Left colon (tissue), 2 donors: ENCODE measurements at regions not wholly inside any gene's neighbourhood (a gene's known extent, or its start where the extent isn't known, plus 50 kb on each side); places are given as distances from the start of the nearest gene placed in this dataset.
"Not testable (repeated sequence)": the region's sequence is repeated elsewhere in the genome, so short reads cannot be mapped to it uniquely, and the experiment has no call there.

Experiments
- ATAC-seq: fragments of 200-7000 bp; cut with Tn5 transposase; one replicate; pipeline ENCODE4 v1.9.1; 2020; ENCODE audit warnings: mild to moderate bottlenecking, moderate library complexity
- DNase-seq, 2 donors: peaks; one replicate each; pipeline ENCODE4 v3.0.0-alpha.2; 2020
- intact Hi-C, 2 donors: fragments of 100-400 bp; cut with DNase I in 1 of 2; cut with micrococcal nuclease in 1 of 2; formaldehyde crosslinking; loops; one replicate each; pipeline versions ENCODE4 v1.11.2 to v1.14.0; 2022; cut with DNase I, micrococcal nuclease
- donor health status: DM: no; HTN: no; CAD: no.
- donor health status: DM: yes; HTN: yes; CAD: no.

DNA sequence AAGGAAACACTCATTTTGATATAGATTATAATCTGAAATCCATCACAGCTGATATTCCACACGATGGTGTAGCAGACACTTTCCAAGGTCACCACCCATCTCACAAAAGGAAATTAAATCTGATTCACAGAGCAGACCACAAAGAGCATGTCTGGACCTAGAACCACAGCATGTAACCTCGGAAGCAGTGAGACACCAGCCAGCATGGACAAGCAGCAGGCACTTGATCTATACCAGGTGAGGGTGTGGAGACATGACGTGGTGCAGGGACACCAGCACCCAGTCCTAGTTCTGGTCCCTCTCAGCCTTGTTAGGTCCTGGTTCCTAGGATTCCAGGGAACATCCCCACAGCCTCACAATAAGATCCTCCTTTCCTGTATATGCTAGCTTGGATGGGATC is 81.9 kb upstream of the FBXO28 start:
- intact Hi-C loops, DNase-seq, ATAC-seq: not testable (repeated sequence)

DNA sequence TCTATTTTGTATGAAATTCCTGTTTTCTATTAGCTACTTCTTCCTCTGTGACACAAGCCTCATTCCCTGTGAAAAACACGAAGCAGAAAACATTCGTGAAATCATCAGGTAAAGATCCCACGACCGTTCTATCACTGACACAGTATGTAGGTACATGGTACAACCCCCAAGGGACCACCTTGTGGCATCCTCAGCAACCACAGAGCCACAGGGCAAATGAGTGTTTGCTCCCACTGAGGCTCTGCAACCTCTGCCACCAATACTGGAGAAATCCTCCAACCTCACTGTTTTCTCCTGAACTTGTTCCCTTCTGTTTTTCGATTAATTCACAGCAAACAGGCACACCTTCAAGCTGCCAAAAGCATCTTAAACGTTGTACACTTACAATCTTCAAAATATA is 83.7 kb upstream of the FBXO28 start:
- DNase-seq, ATAC-seq, intact Hi-C loops: not testable (repeated sequence)

DNA sequence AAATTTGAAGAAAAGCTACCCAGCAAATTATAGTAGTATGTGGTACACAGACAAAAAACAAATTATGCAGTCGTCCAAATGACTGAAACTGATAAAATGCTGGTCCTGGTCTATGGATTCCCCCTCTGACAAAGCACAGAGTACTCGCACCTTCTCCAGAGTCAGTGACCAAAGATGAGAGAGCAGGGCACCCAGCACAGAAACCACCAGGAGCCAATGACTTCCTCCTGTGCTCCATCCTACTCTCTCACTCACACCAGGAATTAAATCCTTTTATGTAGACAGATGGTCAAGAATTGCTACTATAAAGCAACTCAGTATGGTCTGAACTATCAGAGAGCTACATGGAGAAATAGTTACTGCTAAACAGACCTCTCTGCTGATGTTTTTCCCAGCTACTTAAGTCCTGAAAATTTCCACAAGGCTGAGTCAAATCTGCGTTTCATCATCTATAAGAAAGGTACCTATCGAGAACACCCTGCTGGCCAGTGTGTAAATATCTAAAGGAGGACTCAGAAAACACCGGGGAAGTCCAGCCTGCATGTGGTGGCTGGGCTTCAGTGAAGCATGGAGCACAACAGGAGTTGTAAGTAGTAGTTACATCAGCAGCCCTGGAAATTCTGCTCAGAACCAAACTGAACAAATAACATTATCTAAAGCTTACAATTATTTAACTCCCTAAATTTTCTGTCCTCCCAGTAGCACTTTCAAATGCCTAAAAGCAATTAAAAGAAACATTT is 84.5 kb upstream of the FBXO28 start:
- intact Hi-C loops, DNase-seq: not testable (repeated sequence)
- ATAC-seq = peak; percentile 43

DNA sequence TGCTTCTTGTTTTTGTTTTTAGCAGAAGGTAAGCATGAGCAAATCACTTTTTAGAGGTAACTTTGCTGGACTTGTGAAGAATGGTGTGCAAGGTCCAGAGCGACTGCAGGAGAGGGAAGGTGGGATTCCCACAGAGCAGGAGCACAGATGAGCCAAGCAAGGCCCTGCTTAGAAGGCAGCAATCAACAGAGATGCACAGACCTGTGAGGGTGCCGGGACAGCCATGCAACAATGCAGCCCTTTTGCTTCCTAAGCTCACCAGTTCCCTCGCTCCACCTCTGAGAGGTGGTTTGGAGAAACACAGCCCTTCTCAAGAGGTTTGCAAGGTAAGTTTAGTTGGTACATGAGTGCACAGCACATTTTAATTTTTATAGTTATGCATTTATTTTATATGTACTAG is 85.1 kb upstream of the FBXO28 start:
- DNase-seq, ATAC-seq: not testable (repeated sequence)

DNA sequence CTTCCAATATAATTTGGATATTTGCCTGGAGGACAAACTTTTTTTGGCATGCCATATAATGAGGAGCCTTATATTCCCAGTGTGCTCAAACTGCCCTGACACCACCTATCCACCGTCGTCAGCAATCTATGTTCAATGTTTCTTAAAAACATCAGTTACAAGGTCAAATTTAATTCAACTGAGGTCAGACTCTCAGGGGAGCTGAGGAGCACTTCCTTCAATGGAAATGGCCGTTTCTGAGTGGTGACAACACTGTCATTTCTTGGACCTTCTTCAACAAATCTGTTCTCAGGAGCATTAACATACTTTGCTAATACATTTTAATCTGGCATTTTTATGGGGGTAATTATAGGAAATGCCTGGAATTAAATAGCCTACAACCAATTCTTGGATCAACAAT is 90.8 kb upstream of the FBXO28 start:
- DNase-seq, intact Hi-C loops, ATAC-seq: not testable (repeated sequence)

More for the DNA sequence above, 85.1 kb upstream of the FBXO28 start:
- intact Hi-C loops = not testable (repeated sequence)

DNA sequence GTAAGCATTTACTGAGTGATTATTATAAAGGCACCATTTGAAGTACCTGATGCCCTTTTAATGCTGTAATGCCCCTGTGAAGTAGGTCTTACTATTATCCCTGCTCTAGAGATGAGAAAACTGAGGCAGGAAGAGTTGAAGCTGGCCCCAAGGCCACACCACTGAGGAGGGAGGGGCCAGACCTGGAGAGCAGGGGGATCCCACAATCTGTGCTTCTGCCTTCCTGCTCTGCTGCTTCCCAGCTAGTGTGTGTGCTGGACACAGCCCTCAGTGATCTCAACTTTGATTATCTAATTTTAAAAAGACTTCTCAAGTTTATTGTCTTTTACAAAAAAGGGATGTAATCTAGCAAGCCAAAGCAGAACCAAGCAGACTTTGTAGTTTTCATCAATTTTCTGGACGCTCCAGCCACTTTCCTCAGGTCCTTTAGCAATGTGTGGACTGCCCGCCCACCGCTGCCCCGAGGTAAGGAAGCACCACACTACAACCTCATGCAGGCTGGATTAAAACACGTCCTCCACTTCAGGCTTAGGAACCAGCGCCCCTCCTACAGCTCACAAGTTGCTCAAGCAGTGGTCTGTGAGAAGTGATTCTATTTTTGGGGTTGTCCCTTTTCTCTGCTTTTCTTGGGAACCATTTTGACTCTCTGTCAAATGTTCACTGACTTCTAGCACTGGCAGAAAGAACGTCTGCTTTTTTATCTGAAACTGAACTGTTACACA is 91.5 kb upstream of the FBXO28 start:
- DNase-seq, ATAC-seq, intact Hi-C loops: not testable (repeated sequence)

DNA sequence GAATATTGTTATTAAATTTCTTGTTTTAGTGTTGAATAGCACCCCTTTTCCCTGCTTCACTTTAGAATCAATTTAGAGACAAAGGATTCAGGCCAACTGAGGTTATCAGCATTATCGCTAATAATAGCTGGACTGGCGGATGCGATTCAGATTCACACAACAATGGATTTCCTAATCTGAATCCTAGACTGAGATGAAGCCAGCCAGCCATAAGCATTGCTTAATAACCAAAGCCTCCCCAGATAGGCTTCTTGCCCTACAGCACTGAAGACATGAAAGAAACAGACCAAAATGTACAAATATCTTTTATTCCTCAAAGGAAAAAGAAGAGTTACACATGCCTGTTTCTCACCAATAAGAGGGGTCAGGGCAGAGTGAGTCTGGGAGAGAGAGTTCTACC is 94.0 kb upstream of the FBXO28 start:
- intact Hi-C loops, ATAC-seq: not testable (repeated sequence)

DNA sequence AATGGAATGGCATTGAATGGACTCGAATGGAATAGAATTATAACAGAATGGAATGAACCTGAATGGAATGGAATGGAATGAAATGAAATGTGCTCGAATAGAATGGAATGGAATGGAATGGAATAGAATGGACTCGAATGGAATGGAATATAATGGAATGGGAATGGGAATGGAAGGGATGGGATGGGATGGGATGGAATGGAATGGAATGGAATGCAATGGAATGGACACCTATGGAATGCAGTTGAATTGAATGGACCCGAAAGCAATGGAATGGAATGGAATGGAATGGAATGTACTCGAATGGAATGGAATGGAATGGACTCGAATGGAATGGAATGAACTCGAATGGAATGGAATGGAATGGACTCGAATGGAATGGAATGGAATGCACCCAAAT is 98.1 kb upstream of the FBXO28 start:
- intact Hi-C loops, DNase-seq: not testable (repeated sequence)

More for the DNA sequence above, 94.0 kb upstream of the FBXO28 start:
- not testable (repeated sequence) for DNase-seq

DNA sequence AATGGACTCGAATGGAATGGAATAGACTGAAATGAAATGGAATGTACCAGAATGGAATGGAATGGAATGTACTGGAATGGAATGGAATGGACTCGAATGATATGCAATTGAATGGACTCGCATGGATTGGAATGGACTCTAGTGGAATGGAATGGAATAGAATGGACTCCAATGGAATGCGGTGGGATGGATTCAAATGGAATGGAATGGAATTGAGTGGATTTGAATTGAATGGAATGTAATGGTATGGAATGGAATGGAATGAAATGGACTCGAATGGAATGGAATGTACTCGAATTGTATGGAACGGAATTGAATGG is 99.6 kb upstream of the FBXO28 start:
- DNase-seq (no peak), ATAC-seq (no peak)
- intact Hi-C loops = no loop called here

More for the DNA sequence above, 98.1 kb upstream of the FBXO28 start:
- ATAC-seq = not testable (repeated sequence)

DNA sequence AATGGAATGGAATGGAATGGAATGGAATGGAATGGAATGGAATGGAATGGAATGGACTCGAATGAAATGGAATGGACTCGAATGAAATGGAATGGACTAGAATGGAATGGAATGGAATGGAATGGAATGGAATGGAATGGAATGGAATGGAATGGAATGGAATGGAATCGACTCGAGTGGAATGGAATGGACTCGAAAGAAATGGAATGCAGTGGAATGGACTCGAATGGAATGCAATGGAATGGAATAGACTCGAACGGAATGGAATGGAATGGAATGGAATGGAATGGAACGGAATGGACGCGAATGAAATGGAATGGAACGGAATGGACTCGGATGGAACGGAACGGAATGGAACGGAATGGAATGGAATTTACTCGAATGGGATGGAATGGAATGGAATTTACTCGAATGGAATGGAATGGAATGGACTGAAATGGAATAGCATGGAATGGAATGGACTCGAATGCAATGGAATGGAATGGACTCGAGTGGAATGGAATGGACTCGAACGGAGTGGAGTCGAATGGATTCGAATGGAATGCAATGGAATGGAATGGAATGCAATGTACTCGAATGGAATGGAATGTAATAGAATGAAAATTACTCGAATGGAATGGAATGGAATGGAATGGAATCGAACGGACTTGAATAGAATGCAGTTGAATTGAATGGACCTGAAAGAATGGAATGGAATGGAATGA is 100.1 kb upstream of the FBXO28 start:
- DNase-seq = not testable (repeated sequence)

DNA sequence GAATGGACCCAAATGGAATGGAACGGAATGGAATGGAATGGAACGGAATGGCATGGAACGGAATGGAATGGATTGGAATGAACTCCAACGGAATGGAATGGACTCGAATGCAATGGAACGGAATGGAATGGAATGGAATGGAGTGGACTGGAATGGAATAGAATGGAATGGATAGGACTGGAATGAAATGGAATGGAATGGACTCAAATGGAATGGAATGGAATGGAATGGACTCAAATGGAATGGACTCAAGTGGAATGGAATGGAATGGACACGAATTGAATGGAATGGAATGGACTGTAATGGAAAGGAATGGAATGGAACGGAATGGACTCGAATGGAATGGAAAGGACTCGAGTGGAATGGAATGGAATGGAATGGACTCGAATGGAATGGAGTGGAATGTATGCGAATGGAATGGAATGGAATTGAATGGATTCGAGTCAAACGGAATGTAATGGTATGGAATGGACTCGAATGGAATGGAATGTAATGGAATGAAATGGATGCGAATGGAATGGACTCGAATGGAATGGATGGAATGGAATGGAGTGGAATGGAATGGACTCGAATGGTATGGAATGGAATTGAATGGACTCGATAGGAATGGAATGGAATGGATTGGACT is 101.0 kb upstream of the FBXO28 start:
- intact Hi-C loops, ATAC-seq, DNase-seq: not testable (repeated sequence)

More for the DNA sequence above, 100.1 kb upstream of the FBXO28 start:
- ATAC-seq, intact Hi-C loops: not testable (repeated sequence)

DNA sequence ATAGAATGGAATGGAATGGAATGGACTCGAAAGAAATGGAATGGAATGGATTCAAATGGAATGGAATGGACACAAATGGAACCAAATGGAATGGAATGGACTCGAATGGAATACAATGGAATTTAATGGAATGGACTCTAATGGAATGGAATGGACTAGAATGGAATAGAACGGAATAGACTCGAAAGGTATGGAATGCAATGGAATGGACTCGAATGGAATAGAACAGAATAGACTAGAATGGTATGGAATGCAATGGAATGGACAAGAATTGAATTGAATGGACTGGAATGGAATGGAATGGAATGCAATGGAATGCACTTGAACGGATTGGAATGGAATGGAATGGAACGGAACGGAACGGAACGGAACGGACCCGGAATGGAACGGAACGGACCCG is 101.7 kb upstream of the FBXO28 start:
- intact Hi-C loops, DNase-seq, ATAC-seq: not testable (repeated sequence)

DNA sequence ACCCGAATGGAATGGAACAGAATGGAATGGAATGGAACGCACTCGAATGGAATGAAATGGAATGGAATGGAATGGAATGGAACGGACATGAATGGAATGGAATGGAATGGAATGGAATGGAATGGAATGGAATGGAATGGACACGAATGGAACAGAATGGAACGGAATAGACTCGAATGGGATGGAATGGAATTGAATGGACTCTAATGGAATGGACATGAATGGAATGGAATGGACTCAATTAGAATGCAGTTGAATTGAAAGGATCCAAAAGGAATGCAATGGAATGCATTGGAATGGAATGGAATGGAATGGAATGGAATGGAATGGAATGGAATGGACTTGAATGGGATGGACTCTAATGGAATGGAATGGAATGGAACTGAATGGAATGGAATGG is 102.2 kb upstream of the FBXO28 start:
- DNase-seq, ATAC-seq, intact Hi-C loops: not testable (repeated sequence)

DNA sequence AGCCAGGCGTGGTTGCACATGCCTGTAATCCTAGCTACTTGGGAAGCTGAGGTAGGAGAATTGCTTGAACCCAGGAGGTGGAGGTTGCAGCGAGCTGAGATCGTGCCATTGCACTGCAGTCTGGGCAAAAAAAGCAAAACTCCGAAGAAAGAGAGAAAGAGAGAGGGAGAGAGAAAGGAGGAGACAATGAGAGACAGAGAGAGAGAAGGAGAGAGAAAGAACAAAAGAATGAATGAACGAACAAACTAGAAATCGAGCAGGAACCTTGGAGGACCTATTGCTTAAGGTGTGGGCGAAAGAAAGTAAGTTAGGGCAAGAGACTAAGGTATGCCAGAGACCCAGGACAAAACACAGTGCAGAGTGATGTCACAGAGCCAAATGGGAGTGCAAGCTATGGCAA is 102.8 kb upstream of the FBXO28 start:
- ATAC-seq, intact Hi-C loops, DNase-seq: not testable (repeated sequence)

DNA sequence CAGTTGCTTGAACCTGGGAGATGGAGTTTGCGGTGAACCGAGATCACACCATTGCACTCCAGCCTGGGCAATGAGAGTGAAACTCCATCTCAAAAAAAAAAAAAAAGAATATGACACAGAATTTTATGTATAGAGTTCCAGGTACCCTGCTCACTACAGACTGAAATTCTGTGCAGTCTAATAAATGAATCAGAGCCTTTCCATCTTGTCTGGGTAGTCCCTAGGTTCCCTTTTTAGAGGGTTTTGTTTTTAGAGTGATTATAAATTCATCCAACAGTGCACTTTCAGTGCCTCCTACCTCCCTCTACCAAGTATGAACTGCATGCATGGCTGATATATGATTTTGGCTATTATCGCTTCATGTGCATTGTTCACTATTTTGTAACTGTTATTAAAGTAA is 107.9 kb upstream of the FBXO28 start:
- ATAC-seq, DNase-seq, intact Hi-C loops: not testable (repeated sequence)

DNA sequence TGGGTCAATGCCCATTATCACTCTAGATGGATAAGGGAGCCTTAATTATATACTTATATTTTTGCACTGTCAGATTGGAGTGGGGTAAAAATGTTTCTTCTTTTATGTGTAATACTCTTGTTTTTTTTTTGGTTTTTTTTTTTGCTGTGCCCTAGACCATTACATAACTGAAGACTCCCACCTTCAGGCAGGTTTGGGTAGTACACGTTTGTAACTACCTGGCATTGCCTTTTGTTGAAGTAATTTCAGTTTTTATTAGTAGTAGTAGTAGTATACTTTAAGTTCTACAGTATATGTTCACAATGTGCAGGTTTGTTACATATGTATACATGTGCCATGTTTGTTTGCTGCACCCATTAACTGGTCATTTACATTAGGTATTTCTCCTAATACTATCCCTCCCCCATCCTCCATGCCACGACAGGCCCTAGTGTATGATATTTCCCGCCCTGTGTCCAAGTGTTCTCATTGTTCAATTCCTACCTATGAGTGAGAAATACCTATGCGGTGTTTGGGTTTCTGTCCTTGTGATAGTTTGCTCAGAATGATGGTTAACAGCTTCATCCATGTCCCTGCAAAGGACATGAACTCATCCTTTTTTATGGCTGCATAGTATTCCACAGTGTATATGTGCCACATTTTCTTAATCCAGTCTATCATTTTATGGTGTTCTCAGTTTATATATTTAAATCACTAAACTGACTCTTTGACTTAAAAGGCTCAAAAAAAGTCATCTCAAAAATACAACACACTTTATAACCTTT is 109.2 kb upstream of the FBXO28 start:
- intact Hi-C loops, ATAC-seq: not testable (repeated sequence)
- peak in 1 of 2 donors; percentile 50 for DNase-seq

DNA sequence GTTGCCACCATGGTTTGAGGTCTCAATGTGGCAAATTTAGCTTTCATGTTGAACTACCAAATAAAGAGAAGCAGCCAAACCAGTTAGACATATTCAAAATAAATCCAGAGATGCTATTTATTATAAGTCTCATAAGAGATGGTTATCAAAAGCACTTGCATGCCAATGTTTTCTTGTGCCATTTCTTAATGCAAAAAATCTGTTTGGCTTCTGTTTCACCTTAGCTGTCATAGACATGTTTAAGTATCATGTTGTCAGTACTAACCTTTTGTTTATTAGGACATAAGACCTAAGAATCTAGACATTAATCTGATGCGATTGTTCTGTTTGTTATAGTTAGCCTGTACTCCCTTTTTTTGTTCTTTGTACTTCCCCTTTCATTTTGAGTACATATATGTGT is 110.0 kb upstream of the FBXO28 start:
- ATAC-seq, DNase-seq, intact Hi-C loops: not testable (repeated sequence)

DNA sequence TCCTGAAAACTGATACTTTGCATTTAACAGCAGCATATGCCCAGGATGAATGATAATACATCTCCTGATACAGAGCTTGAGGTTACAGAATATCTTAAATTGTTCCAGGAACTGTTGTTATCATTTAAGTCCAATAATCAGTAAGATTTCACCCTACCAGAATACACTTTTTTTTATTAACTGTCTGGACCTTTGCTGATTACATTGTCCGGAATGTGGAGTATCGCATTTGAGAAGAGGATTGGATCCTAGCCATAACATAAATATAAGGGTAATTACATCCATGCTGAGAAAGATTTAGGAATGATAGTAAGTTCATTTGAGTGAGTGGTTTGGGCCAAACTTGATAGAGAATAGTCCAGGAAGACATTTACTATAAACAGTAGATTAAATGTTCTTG is 112.2 kb upstream of the FBXO28 start:
- intact Hi-C loops, ATAC-seq, DNase-seq: not testable (repeated sequence)
